Mesenchymal stem cell (in vitro differentiated cells and primary cell): ENCODE measurements at regions not wholly inside any gene's neighbourhood (a gene's known extent, or its start where the extent isn't known, plus 50 kb on each side); places are given as distances from the start of the nearest gene placed in this dataset.

ENCODE experiments used
- DNase-seq: peaks from one replicate; pipeline ENCODE4 v3.0.0-alpha.2; 2013
- H2AFZ ChIP-seq: one replicate; pipeline ENCODE4 v1.6.1; 2013; ENCODE audit warnings: low read depth, mild to moderate bottlenecking, control low read depth, inconsistent platforms, low read length, moderate library complexity
- H2AK5ac ChIP-seq: 2 replicates; pipeline ENCODE4 v1.6.1; 2013; ENCODE audit warnings: low read length, moderate library complexity, mild to moderate bottlenecking, inconsistent platforms; ENCODE audit not compliant: severe bottlenecking
- H2BK120ac ChIP-seq: one replicate; pipeline ENCODE4 v1.6.1; 2013; ENCODE audit warnings: low read depth, mild to moderate bottlenecking, inconsistent platforms, low read length, moderate library complexity
- H2BK12ac ChIP-seq, 2 experiments: one replicate each; pipeline ENCODE4 v1.6.1; 2013; ENCODE audit warnings: inconsistent platforms in 2 of 2, low read length in 2 of 2, mild to moderate bottlenecking in 2 of 2, moderate library complexity in 2 of 2, control low read depth in 1 of 2
- H2BK15ac ChIP-seq: one replicate; pipeline ENCODE4 v1.6.1; 2013; ENCODE audit warnings: mild to moderate bottlenecking, low read depth, inconsistent platforms; ENCODE audit not compliant: poor library complexity, severe bottlenecking
- H2BK5ac ChIP-seq: 2 replicates; pipeline ENCODE4 v1.6.1; 2013; ENCODE audit warnings: low read depth, mild to moderate bottlenecking, low read length, control low read depth, inconsistent platforms; ENCODE audit not compliant: poor library complexity, severe bottlenecking
- H3K14ac ChIP-seq, 2 experiments: one replicate each; pipeline ENCODE4 v1.6.1; 2013; ENCODE audit warnings: inconsistent platforms in 2 of 2, low read length in 2 of 2, control low read depth in 1 of 2, mild to moderate bottlenecking in 1 of 2, moderate library complexity in 1 of 2
- H3K18ac ChIP-seq, 2 experiments: one replicate each; pipeline ENCODE4 v1.6.1; 2013; ENCODE audit warnings: inconsistent platforms in 2 of 2, low read length in 2 of 2, control low read depth in 1 of 2, low read depth in 1 of 2, mild to moderate bottlenecking in 1 of 2
- H3K23ac ChIP-seq, 2 experiments: one replicate each; pipeline ENCODE4 v1.6.1; 2013; ENCODE audit warnings: inconsistent platforms in 2 of 2, low read length in 2 of 2, mild to moderate bottlenecking in 2 of 2, moderate library complexity in 2 of 2, control low read depth in 1 of 2
- H3K27ac ChIP-seq: 2 replicates; pipeline ENCODE4 v1.5.1; 2013; ENCODE audit warnings: mild to moderate bottlenecking, moderate library complexity, low read length, control low read depth, inconsistent platforms; ENCODE audit not compliant: poor library complexity, severe bottlenecking
- H3K27me3 ChIP-seq, 2 experiments: 2 replicates each; pipeline versions ENCODE4 v1.6.1 to v1.7.0; 2013; ENCODE audit warnings: low read length in 2 of 2, mild to moderate bottlenecking in 2 of 2, moderate library complexity in 2 of 2, control low read depth in 1 of 2, inconsistent platforms in 1 of 2; ENCODE audit not compliant: control insufficient read depth in 1 of 2, insufficient read depth in 1 of 2
- H3K36me3 ChIP-seq, 2 experiments: 2 replicates each; pipeline versions ENCODE4 v1.6.1 to v1.7.0; 2013; ENCODE audit warnings: low read length in 2 of 2, control low read depth in 1 of 2, inconsistent platforms in 1 of 2, low read depth in 1 of 2, mild to moderate bottlenecking in 1 of 2; ENCODE audit not compliant: insufficient read depth in 2 of 2, control insufficient read depth in 1 of 2
- H3K4ac ChIP-seq, 2 experiments: one replicate each; pipeline ENCODE4 v1.6.1; 2013; ENCODE audit warnings: inconsistent platforms in 2 of 2, low read length in 2 of 2, mild to moderate bottlenecking in 2 of 2, moderate library complexity in 2 of 2, control low read depth in 1 of 2, low read depth in 1 of 2
- H3K4me1 ChIP-seq: 2 replicates; pipeline ENCODE4 v1.6.1; 2013; ENCODE audit warnings: low read depth, low read length, control low read depth; ENCODE audit not compliant: control insufficient read depth, insufficient read depth
- H3K4me2 ChIP-seq: 2 replicates; pipeline ENCODE4 v1.6.1; 2013; ENCODE audit warnings: low read length, mild to moderate bottlenecking, inconsistent platforms; ENCODE audit not compliant: poor library complexity, severe bottlenecking
- H3K4me3 ChIP-seq, 2 experiments: 2 replicates each; pipeline versions ENCODE4 v1.5.1 to v1.7.0; 2013; ENCODE audit warnings: low read length in 2 of 2, mild to moderate bottlenecking in 2 of 2, control low read depth in 1 of 2, low read depth in 1 of 2; ENCODE audit not compliant: insufficient read depth in 1 of 2
- H3K79me1 ChIP-seq: replicated peaks from 2 replicates; pipeline ENCODE4 v1.6.1; 2013; ENCODE audit warnings: mild to moderate bottlenecking, control low read depth, low read length, inconsistent platforms; ENCODE audit not compliant: poor library complexity, severe bottlenecking
- H3K9ac ChIP-seq: 2 replicates; pipeline ENCODE4 v1.7.0; 2013; ENCODE audit warnings: mild to moderate bottlenecking, low read length, moderate library complexity
- H3K9me3 ChIP-seq: 2 replicates; pipeline ENCODE4 v1.7.0; 2013; ENCODE audit warnings: mild to moderate bottlenecking, low read length; ENCODE audit not compliant: control insufficient read depth
- H4K8ac ChIP-seq: one replicate; pipeline ENCODE4 v1.6.1; 2013; ENCODE audit warnings: inconsistent platforms, mild to moderate bottlenecking, low read length, moderate library complexity
- H4K91ac ChIP-seq: one replicate; pipeline ENCODE4 v1.6.1; 2013; ENCODE audit warnings: mild to moderate bottlenecking, low read length, inconsistent platforms
- WGBS: methylation state at CpG from one replicate; pipeline ENCODE4 v1.1.7; 2013; ENCODE audit warnings: mixed read lengths; 5-methylcytosine and 5-hydroxymethylcytosine counted together

- Histone ChIP-seq H2BK15ac (no peak overlapping the region), H3K4me1 (no peaks in the 10 kb centered on the region), H2AFZ (no peak overlapping the region), H3K79me1 (no peaks in the 10 kb centered on the region), H3K18ac (no peak overlapping the region), H3K23ac (no peak overlapping the region), H4K8ac (no peak overlapping the region), H2AK5ac (no peak overlapping the region), H2BK12ac (no peak overlapping the region), H3K9me3 (no peaks in the 10 kb centered on the region), H3K9ac (no peak overlapping the region), H3K14ac (no peak overlapping the region), H3K4ac (no peak overlapping the region), H4K91ac (no peak overlapping the region), H3K27ac (no peak overlapping the region), H2BK120ac (no peak overlapping the region), H2BK5ac (no peak overlapping the region), H3K4me2 (no peak overlapping the region), H3K36me3 (no peaks in the 10 kb centered on the region), H3K27me3 (peaks cover 0 to 13% of the 10 kb centered on the region in 2 experiments), H3K4me3 (no peak overlapping the region)
- DNase-seq, result no peak
- WGBS, result 58% methylated on average over 3 of the region's 3 CpGs
Observed at GRCh38 chrX:115503099-115503498, 57.9 kb upstream of the PLS3 start.

GRCh38 chrX:115504167-115504566 is 56.8 kb upstream of the PLS3 start:
- no peak overlapping the region for H2BK12ac ChIP-seq
- peaks cover 0 to 13% of the 10 kb centered on the region in 2 experiments for H3K27me3 ChIP-seq
- H3K18ac ChIP-seq, result no peak overlapping the region
- H2AK5ac ChIP-seq, result no peak overlapping the region
- H2BK15ac ChIP-seq, result no peak overlapping the region
- no peak overlapping the region for H3K23ac ChIP-seq
- no peak overlapping the region for H3K4me2 ChIP-seq
- H2AFZ ChIP-seq, result no peak overlapping the region
- no peak overlapping the region for H2BK5ac ChIP-seq
- no peak overlapping the region for H3K4ac ChIP-seq
- H3K79me1 ChIP-seq, result no peaks in the 10 kb centered on the region
- H3K4me1 ChIP-seq, result no peaks in the 10 kb centered on the region
- no peak overlapping the region for H3K14ac ChIP-seq
- H3K4me3 ChIP-seq, result no peak overlapping the region
- no peak for DNase-seq
- no peaks in the 10 kb centered on the region for H3K9me3 ChIP-seq
- no peak overlapping the region for H2BK120ac ChIP-seq
- no peak overlapping the region for H3K9ac ChIP-seq
- no peak overlapping the region for H4K8ac ChIP-seq
- no peak overlapping the region for H4K91ac ChIP-seq
- no CpG with 5 or more reads among the region's 3 CpGs for WGBS
- H3K36me3 ChIP-seq, result no peaks in the 10 kb centered on the region
- no peak overlapping the region for H3K27ac ChIP-seq
